ENCODE measurements at regions not wholly inside any gene's neighbourhood (a gene's known extent, or its start where the extent isn't known, plus 50 kb on each side); places are given as distances from the start of the nearest gene placed in this dataset.

DNA sequence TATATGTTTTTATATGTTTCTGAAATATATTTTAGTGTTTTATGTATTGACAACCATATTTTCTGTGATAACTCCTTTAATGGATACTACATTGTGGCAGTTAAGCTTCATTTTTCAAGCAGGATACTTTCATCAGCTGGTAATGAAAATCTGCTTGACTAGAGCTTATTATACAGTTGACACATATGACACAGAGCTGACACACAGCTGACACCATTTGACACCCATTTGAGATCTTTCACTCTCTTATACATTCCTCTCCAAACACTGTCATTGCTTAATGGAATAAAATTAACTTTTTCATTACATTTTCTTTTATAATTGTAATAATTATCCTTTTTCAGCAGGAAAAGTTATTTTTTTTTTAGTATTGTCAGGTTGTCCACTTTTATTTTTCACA, 561.1 kb upstream of the NDST4 start:
- TF ChIP-seq HMG20B (CRISPR knock-in tag; conservative IDR thresholded peaks at IDR 0.05) (no peak), FOXJ3 (CRISPR knock-in tag; IDR thresholded peaks at IDR 0.05; ENCODE audit: borderline replicate concordance) (no peak), KDM5A (IDR thresholded peaks at IDR 0.05; ENCODE audit: borderline replicate concordance, low read length) (no peak), TRIM24 (CRISPR knock-in tag; IDR thresholded peaks at IDR 0.05) (no peak), POLR2A (IDR thresholded peaks at IDR 0.05; ENCODE audit: insufficient read depth in 1 of 2, low read depth in 2 of 2, low read length in 2 of 2) (no peak), NFYB (CRISPR knock-in tag; IDR thresholded peaks at IDR 0.05) (no peak)
- TF ChIP-seq, protein P1, sequence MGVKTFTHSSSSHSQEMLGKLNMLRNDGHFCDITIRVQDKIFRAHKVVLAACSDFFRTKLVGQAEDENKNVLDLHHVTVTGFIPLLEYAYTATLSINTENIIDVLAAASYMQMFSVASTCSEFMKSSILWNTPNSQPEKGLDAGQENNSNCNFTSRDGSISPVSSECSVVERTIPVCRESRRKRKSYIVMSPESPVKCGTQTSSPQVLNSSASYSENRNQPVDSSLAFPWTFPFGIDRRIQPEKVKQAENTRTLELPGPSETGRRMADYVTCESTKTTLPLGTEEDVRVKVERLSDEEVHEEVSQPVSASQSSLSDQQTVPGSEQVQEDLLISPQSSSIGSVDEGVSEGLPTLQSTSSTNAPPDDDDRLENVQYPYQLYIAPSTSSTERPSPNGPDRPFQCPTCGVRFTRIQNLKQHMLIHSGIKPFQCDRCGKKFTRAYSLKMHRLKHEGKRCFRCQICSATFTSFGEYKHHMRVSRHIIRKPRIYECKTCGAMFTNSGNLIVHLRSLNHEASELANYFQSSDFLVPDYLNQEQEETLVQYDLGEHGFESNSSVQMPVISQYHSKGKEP (CRISPR knock-in tag; IDR thresholded peaks at IDR 0.05), result no peak
- TF ChIP-seq, protein P2, sequence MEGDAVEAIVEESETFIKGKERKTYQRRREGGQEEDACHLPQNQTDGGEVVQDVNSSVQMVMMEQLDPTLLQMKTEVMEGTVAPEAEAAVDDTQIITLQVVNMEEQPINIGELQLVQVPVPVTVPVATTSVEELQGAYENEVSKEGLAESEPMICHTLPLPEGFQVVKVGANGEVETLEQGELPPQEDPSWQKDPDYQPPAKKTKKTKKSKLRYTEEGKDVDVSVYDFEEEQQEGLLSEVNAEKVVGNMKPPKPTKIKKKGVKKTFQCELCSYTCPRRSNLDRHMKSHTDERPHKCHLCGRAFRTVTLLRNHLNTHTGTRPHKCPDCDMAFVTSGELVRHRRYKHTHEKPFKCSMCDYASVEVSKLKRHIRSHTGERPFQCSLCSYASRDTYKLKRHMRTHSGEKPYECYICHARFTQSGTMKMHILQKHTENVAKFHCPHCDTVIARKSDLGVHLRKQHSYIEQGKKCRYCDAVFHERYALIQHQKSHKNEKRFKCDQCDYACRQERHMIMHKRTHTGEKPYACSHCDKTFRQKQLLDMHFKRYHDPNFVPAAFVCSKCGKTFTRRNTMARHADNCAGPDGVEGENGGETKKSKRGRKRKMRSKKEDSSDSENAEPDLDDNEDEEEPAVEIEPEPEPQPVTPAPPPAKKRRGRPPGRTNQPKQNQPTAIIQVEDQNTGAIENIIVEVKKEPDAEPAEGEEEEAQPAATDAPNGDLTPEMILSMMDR (CRISPR knock-in tag; IDR thresholded peaks at IDR 0.05), result no peak
- TF ChIP-seq, protein P3, sequence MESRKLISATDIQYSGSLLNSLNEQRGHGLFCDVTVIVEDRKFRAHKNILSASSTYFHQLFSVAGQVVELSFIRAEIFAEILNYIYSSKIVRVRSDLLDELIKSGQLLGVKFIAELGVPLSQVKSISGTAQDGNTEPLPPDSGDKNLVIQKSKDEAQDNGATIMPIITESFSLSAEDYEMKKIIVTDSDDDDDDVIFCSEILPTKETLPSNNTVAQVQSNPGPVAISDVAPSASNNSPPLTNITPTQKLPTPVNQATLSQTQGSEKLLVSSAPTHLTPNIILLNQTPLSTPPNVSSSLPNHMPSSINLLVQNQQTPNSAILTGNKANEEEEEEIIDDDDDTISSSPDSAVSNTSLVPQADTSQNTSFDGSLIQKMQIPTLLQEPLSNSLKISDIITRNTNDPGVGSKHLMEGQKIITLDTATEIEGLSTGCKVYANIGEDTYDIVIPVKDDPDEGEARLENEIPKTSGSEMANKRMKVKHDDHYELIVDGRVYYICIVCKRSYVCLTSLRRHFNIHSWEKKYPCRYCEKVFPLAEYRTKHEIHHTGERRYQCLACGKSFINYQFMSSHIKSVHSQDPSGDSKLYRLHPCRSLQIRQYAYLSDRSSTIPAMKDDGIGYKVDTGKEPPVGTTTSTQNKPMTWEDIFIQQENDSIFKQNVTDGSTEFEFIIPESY (CRISPR knock-in tag; IDR thresholded peaks at IDR 0.05), result no peak
- TF ChIP-seq, protein P4, sequence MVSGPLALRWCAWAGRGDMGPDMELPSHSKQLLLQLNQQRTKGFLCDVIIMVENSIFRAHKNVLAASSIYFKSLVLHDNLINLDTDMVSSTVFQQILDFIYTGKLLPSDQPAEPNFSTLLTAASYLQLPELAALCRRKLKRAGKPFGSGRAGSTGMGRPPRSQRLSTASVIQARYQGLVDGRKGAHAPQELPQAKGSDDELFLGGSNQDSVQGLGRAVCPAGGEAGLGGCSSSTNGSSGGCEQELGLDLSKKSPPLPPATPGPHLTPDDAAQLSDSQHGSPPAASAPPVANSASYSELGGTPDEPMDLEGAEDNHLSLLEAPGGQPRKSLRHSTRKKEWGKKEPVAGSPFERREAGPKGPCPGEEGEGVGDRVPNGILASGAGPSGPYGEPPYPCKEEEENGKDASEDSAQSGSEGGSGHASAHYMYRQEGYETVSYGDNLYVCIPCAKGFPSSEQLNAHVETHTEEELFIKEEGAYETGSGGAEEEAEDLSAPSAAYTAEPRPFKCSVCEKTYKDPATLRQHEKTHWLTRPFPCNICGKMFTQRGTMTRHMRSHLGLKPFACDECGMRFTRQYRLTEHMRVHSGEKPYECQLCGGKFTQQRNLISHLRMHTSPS (CRISPR knock-in tag; IDR thresholded peaks at IDR 0.05; ENCODE audit: low read depth), result no peak

Data from HepG2 (cell line).